NT2/D1 (cell line): ENCODE measurements at regions not wholly inside any gene's neighbourhood (a gene's known extent, or its start where the extent isn't known, plus 50 kb on each side); places are given as distances from the start of the nearest gene placed in this dataset.

Source experiments
- SUZ12 ChIP-seq: IDR thresholded peaks from 2 replicates; pipeline ENCODE4 v1.6.1; 2011; ENCODE audit not compliant: insufficient read length, insufficient read depth; ENCODE audit errors: extremely low read depth
- ZNF274 ChIP-seq: IDR thresholded peaks from 2 replicates; pipeline ENCODE4 v1.6.1; 2011; ENCODE audit warnings: mild to moderate bottlenecking, low read depth, low read length

DNA sequence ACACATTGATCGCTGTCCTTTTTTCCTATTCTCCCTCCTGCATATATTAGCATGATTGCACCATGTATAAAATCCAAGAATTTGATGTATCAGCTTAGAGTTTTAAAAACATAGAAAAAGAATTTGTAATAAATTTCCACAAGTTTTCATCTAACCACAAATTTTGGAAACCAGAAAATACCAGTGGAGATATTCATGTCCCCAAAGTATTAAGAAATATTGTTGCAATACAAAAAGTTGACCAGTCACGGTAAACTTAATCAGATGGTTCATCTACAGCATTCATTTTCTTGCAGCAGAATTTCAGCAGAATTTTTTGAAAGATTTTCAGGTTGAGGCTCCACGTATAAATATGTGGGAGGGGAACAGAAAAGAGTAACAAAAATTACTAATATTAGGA lies 500.9 kb upstream of the MDFIC2 start:
- TF ChIP-seq ZNF274 (no peak), SUZ12 (no peak)
